ENCODE measurements at regions not wholly inside any gene's neighbourhood (a gene's known extent, or its start where the extent isn't known, plus 50 kb on each side); places are given as distances from the start of the nearest gene placed in this dataset.

- no peak for DNase-seq (ENCODE audit: low read depth in 1 of 2, low spot score in 1 of 2)
- H3K27ac ChIP-seq, result no peak overlapping the region
Measured at GRCh38 chr2:200761266-200761665, 50.4 kb upstream of the BZW1 start.

More at GRCh38 chr2:200761266-200761665, 50.4 kb upstream of the BZW1 start:
- Histone ChIP-seq H3K4me1 (ENCODE audit: low read depth) (no peaks in the 10 kb centered on the region), H3K9me3 (ENCODE audit: low read depth) (no peaks in the 10 kb centered on the region), H3K4me3 (no peak overlapping the region), H3K27me3 (no peaks in the 10 kb centered on the region), H3K36me3 (no peaks in the 10 kb centered on the region)
- TF ChIP-seq CTCF (IDR thresholded peaks at IDR 0.05; ENCODE audit: low read depth, low read length), result no peak

Measured in cardiac muscle cell (in vitro differentiated cells and primary cell).